ENCODE measurements at regions not wholly inside any gene's neighbourhood (a gene's known extent, or its start where the extent isn't known, plus 50 kb on each side); places are given as distances from the start of the nearest gene placed in this dataset.
"Not testable (repeated sequence)": the region's sequence is repeated elsewhere in the genome, so short reads cannot be mapped to it uniquely, and the experiment has no call there.

DNA sequence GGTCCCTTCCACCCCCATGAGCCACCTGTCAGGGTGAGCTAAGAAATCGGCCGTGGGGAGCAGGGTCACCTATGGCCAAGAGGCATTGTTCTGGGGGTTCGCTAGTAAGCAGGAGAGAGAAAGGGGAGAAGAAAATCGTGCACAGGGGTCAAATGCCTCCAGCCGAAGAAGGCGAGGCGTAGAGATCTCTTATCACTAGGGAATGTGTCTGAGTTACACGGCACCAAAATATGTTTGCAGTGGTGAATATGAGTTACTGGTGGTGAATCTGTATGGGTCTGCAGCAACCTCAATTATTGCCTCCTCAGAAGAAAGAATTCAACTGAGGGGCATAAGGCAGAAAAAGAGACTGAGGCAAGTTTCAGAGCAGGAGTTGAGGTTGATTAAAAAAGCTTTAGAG lies 54.2 kb upstream of the RABGAP1L start:
- no peak for TF ChIP-seq JUND (IDR thresholded peaks at IDR 0.05; ENCODE audit: low read depth)
- no peak for DNase-seq (ENCODE audit: low read depth in 1 of 2, low spot score in 1 of 2)
- in situ Hi-C loops (cut with HindIII; ENCODE audit: low pct_unique_long_range_greater_than_20kb, low sequenced_read_pairs): no loop called here

DNA sequence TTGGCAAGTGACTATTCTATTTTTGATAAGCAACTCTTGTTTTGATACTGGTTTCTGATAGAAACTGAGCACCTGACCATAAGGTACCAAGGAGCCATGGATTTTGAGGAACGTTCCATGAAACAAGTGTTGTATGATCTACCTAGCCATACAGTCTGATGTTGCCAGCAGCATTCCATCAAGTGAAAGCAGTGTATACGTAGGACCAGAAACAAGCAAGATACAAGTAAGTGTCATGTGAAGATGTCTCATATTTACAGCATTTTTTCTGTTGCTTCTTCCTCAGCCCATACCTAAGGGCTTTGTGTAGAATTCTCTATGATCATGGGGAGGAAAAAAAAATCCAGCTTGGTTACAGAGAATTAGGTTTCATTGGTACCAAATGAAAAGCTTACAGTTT lies 55.6 kb upstream of the RABGAP1L start:
- no peak for DNase-seq (ENCODE audit: low read depth in 1 of 2, low spot score in 1 of 2)
- TF ChIP-seq JUND (IDR thresholded peaks at IDR 0.05; ENCODE audit: low read depth): no peak
- in situ Hi-C loops (cut with HindIII; ENCODE audit: low pct_unique_long_range_greater_than_20kb, low sequenced_read_pairs): no loop called here

DNA sequence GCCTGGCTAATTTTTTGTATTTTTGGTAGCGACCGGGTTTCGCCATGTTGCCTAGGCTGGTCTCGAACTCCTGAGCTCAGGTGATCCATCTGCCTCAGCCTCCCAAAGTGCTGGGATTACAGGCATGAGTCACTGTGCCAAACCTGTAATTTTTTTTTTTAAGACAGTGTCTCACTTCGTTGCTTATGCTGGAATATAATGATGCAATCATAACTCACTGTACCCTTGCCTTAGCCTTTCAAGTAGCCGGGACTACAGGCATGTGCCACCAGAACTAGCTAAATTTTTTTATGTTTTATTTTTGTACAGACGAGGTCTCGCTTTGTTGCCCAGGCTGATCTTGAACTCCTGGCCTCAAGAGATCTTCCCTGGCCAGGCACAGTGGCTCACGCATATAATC lies 57.3 kb upstream of the RABGAP1L start:
- DNase-seq (ENCODE audit: low read depth in 1 of 2, low spot score in 1 of 2); in situ Hi-C loops (cut with HindIII; ENCODE audit: low pct_unique_long_range_greater_than_20kb, low sequenced_read_pairs): not testable (repeated sequence)

DNA sequence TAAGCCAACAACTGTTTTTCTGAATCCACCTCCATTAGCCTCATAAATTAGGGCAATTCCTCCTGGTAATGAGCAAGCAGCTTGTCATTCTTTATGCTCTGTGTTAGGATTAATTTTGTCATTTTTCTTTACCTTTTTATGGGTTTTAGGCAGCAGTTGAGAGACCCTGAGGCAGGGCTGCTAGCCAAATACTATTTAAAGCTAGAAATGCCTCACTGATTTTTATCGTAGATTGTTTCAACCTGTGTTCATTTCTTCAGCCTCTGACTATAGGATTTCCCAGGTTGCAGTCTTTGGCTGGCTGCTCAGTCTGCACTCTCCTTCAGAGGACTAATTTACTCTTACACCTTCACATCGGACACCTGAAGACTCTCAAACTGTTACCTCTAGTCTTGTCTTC lies 61.9 kb upstream of the RABGAP1L start:
- no peak for TF ChIP-seq JUND (IDR thresholded peaks at IDR 0.05; ENCODE audit: low read depth)
- DNase-seq (ENCODE audit: low read depth in 1 of 2, low spot score in 1 of 2): no peak
- in situ Hi-C loops (cut with HindIII; ENCODE audit: low pct_unique_long_range_greater_than_20kb, low sequenced_read_pairs): no loop called here

DNA sequence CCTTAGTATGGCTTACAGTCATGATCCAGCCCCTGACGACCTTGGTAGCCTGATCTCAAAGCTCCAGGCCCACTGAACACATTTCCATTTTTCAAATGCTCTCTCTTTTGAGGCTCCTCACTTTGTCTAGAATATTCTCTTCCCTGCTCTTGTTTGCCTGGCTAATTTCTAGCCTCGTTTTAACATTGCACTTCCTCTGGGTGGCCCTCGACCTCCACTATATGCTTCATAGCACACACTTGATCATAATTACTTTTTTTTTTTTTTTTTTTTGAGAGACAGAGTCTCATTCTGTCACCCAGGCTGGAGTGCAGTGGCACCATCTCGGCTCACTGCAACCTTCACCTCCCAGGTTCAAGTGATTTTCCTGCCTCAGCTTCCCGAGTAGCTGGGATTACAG lies 65.5 kb upstream of the RABGAP1L start:
- peak in 1 of 2 experiments; percentile 38 for DNase-seq (ENCODE audit: low read depth in 1 of 2, low spot score in 1 of 2)
- in situ Hi-C loops (cut with HindIII; ENCODE audit: low pct_unique_long_range_greater_than_20kb, low sequenced_read_pairs): not testable (repeated sequence)

DNA sequence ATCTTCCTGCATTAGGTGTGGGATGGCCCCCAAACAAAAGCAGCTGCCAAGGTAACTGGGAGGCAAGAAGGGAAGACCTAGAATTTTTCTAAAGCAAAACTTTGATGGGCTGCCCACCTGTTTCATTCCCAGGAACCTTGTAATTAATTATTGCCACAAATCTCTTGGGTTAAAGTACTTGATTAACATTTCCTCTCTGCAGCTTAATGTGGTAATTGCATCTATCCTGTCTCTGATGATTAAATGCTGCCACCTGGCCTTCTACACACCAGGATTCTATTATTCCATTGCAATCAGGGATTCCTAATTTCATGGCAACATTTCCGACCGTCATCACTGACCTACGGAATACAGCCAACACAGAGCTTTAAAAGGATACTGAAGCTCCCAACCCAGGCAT lies 68.3 kb upstream of the RC3H1 start:
- no peak for DNase-seq (ENCODE audit: low read depth in 1 of 2, low spot score in 1 of 2)
- in situ Hi-C loops (cut with HindIII; ENCODE audit: low pct_unique_long_range_greater_than_20kb, low sequenced_read_pairs): no loop called here
- no peak for TF ChIP-seq JUND (IDR thresholded peaks at IDR 0.05; ENCODE audit: low read depth)

DNA sequence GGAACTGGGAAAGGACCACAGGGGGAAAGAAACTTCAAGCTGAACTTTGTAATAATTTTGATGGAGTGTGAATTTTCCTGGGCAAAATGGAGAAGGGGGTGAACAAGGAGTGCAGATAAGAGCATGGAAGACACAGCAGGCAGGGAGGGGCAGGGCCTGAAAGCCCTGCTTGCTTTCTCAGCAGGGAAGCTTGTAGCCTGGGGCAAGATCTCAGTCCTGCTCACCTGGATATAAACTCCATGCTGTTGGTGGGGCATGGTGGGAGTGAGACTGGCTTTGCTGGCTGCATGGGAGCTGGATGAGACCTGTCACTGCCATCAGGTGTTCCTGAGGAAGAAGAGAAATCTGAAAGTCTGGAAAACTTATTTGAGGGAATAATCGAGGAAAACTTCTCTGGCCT lies 58.7 kb upstream of the RC3H1 start:
- TF ChIP-seq JUND (IDR thresholded peaks at IDR 0.05; ENCODE audit: low read depth): no peak
- in situ Hi-C loops (cut with HindIII; ENCODE audit: low pct_unique_long_range_greater_than_20kb, low sequenced_read_pairs): no loop called here
- peak in 1 of 2 experiments; percentile 19 for DNase-seq (ENCODE audit: low read depth in 1 of 2, low spot score in 1 of 2)

DNA sequence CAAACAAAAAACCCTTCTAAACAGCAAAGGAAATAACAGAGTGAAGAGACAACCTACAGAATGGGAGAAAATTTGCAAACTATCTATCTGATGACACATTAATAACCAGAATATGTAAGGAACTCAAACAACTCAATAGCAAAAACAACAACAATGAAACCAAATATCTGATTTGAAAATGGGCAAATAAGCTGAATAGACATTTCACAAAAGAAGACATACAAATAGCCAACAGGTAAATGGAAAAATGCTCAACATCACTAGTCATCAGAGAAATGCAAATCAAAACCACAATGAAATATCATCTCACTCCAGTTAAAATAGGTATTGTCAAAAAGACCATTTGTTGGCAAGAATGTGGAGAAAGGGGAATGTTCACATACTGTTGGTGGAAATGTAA lies 57.6 kb upstream of the RC3H1 start:
- in situ Hi-C loops (cut with HindIII; ENCODE audit: low pct_unique_long_range_greater_than_20kb, low sequenced_read_pairs): no loop called here
- no peak for TF ChIP-seq JUND (IDR thresholded peaks at IDR 0.05; ENCODE audit: low read depth)
- no peak for DNase-seq (ENCODE audit: low read depth in 1 of 2, low spot score in 1 of 2)

DNA sequence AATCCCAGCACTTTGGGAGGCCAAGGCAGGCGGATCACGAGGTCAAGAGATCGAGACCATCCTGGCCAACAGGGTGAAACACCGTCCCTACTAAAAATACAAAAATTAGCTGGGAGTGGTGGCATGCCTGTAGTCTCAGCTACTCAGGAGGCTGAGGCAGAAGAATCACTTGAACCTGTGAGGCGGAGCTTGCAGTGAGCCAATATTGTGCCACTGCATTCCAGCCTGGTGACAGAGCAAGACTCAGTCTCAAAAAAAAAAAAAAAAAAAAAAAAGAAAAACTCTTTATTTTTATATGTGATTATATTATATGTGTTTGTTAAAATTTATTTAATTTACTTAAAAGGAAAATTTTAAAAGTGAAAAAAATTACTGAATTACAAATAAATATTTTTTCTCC lies 56.8 kb upstream of the RC3H1 start:
- DNase-seq (ENCODE audit: low read depth in 1 of 2, low spot score in 1 of 2); in situ Hi-C loops (cut with HindIII; ENCODE audit: low pct_unique_long_range_greater_than_20kb, low sequenced_read_pairs): not testable (repeated sequence)

DNA sequence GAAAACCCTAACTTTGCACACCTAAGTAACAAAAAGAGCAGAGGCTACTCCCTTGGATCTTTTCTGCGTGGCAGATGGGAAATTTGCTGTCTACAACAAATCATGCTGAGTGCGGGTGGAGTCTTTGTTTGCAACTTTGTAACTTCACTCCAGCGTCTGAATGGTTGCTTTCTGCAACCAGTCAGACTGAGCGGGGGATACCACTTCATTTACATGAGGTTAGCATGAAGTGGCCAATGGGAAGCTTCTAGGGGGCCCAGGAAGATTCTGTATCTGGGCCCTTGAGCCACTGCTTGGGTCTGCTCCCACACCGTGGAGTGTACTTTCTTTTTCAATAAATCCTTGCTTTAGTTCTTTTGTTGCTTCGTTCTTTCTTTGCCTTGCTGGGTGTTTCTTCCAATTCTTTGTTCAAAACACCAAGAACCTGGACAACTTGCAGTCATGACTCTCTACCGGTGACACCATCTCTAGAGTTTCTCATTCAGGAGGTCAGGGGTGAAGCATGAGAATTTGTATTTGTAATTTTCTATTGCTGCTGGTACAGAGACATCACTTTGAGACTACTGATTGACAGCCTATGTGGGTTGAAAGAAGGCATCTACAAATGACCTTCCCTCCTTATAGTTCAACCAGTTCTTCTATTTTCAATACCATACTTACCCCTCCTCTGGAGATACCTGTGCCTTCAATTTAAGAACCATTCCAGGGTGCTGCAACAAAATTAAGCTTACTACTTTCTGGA lies 55.8 kb upstream of the RC3H1 start:
- in situ Hi-C loops (cut with HindIII; ENCODE audit: low pct_unique_long_range_greater_than_20kb, low sequenced_read_pairs): no loop called here
- DNase-seq (ENCODE audit: low read depth in 1 of 2, low spot score in 1 of 2): no peak

DNA sequence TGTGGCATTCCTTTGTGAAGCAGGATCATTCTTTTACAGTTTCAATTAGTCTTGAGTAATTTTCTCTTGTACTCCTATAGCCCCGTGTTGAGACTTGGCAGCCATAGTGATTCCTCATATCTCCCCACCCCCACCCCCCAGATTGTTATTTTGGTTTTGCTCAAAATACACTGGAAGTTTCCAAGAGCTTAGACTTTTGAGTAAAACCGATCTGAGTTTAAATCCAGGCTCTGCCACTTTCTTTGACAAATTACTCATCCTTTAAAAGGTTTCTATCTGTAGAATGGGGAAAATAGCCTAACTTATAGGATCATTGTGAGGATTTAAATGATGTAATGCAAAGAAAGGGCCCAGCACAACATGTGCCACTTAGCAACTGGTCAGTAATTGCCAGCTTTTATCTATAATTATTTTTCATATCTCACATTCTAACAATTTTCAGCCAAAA lies 53.1 kb upstream of the RC3H1 start:
- in situ Hi-C loops (cut with HindIII; ENCODE audit: low pct_unique_long_range_greater_than_20kb, low sequenced_read_pairs): no loop called here
- TF ChIP-seq JUND (IDR thresholded peaks at IDR 0.05; ENCODE audit: low read depth): no peak
- no peak for DNase-seq (ENCODE audit: low read depth in 1 of 2, low spot score in 1 of 2)

More for the DNA sequence above, 55.8 kb upstream of the RC3H1 start:
- no peak for TF ChIP-seq JUND (IDR thresholded peaks at IDR 0.05; ENCODE audit: low read depth)

DNA sequence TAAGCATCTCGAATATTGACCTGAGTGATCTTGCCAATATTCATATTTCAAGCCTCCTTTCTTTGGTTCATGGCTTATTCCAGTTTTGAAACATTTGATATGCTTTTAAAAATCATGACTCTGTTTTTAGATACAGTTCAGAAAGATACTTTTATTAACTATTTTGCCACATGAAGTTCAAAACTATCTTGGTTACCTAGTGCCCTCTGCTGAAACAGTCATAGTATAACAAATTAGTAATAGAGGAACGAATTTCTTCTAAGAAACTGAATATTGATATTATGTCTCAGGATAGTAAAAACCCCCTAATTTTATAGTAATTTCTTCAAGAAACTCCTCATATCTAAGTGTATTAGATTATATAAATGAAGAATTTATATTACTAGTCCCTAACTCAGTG lies 52.6 kb upstream of the RC3H1 start:
- in situ Hi-C loops (cut with HindIII; ENCODE audit: low pct_unique_long_range_greater_than_20kb, low sequenced_read_pairs): no loop called here
- DNase-seq (ENCODE audit: low read depth in 1 of 2, low spot score in 1 of 2): peak in 1 of 2 experiments; percentile 52
- no peak for TF ChIP-seq JUND (IDR thresholded peaks at IDR 0.05; ENCODE audit: low read depth)

DNA sequence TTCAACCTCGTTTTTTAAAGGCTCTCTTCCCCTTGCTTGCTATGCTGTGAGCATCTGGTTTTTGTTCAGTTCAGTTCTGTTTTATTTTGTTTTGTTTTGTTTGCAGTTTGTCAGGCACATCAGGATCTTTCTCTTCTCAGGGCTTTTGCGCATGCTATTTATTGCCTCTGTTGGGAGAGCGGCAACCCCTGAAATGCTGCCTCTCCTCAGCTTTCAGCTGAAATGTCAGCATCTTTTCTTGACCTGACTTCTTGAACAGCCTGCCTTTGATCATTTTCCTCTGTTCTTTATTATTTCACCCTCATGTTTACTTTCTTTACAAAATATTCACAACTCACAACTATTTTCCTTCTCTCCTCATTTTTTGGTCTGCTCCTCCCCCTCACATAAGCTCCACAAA lies 50.4 kb upstream of the RC3H1 start:
- no peak for DNase-seq (ENCODE audit: low read depth in 1 of 2, low spot score in 1 of 2)
- in situ Hi-C loops (cut with HindIII; ENCODE audit: low pct_unique_long_range_greater_than_20kb, low sequenced_read_pairs): no loop called here
- TF ChIP-seq JUND (IDR thresholded peaks at IDR 0.05; ENCODE audit: low read depth): no peak
